ENCODE measurements at regions not wholly inside any gene's neighbourhood (a gene's known extent, or its start where the extent isn't known, plus 50 kb on each side); places are given as distances from the start of the nearest gene placed in this dataset.

- TF ChIP-seq POLR2A (IDR thresholded peaks at IDR 0.05) = no peak
- TF ChIP-seq CTCF (IDR thresholded peaks at IDR 0.05) = no peak
Observed at GRCh38 chr13:23966221-23966690, 69.0 kb upstream of the C1QTNF9B start.
